Activated CD4-positive, alpha-beta T cell treated with anti-CD3 and anti-CD28 coated beads for 24 hours (primary cell): ENCODE measurements at regions not wholly inside any gene's neighbourhood (a gene's known extent, or its start where the extent isn't known, plus 50 kb on each side); places are given as distances from the start of the nearest gene placed in this dataset.
A peak's percentile ranks its signal among the peaks of the same experiment; 100 is the strongest.

Source experiments
- DNase-seq, 2 donors: peaks; one replicate each; pipeline ENCODE4 v3.0.0-alpha.2; 2020; ENCODE audit warnings: low read depth in 2 of 2

DNA sequence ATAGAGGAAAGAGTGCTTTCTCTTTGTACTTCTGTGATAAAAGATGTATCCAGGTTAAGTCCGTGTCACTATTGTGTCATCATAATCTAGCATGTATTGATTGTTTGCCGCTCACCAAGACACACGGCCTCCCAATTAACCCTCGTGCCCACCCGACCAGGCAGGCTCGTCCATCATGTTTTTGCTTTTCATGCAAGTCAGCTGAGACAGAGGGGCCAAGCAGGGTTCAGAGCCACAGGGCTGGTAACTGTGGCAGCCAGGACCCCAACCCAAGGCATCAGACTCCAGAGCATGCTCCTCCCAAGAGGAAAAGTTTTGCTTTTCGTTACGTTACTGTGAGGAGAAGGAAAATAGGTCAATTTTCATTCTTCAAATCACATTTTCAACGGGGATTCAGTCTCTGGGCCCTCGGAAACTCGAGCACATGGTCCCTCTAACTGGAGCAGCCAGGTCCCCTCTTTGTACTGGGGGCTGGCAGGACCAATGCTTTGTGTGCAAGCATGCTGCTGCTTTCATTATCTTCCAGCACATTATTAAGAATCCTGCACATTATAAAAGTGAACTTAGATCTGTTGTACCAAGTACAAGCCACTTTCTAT is 161.1 kb upstream of the TOPAZ1 start:
- no peak for DNase-seq

DNA sequence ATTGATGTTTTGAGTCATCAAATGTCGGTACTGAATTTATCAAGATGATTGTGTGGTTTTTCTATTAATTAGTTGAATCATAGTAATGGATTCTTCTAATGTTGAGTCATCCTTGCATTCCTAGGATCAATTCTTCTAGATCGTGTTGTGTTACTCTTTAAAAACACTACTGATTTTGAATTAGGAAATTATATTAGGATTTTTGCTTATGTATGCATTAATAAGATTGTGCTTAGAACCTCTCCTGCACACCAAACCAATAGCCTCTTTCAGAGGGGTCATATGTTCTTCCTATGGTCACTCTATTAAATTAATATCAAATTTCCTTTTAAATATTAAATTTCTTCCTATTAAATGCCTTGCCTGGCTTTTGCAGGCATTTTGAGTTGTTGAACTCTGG is 151.7 kb upstream of the TOPAZ1 start:
- no peak for DNase-seq

DNA sequence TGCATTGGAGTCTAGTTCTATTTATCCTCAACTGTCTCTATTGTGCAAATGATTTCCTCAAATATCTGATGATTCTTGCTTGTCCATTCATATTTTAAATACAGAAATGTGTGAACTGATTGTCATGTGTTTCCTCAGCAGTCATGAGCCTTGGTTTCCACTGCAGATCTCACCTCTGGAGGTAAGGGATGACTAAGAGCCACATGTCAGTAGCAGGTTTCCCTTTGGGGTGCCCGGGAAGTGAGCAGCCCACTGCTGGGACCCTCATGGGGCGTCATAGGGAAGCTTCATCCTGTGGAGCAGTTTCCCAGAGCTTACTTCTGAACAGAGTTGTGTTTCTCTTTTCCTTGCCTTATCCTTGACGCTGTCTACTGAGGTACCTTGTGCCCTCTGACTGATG is 149.2 kb upstream of the TOPAZ1 start:
- no peak for DNase-seq

DNA sequence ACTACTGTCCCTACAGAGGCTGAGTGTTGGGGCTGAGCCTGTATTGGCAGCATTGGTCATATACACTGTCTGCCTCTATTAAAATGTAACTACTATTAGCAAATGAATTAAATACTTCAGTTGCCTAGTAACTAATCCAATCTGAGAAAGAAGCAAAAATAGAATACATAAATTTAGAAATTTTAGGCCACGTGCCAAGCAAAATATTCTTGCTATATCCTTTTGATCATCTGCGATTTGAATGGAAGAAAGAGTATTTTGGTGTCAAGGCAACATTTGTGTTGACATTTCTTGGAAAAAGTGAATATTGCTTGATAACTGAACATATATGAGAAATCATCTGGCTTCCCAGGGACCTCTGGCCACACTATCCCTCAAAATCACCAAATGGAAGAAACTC is 148.2 kb upstream of the TOPAZ1 start:
- DNase-seq = no peak

DNA sequence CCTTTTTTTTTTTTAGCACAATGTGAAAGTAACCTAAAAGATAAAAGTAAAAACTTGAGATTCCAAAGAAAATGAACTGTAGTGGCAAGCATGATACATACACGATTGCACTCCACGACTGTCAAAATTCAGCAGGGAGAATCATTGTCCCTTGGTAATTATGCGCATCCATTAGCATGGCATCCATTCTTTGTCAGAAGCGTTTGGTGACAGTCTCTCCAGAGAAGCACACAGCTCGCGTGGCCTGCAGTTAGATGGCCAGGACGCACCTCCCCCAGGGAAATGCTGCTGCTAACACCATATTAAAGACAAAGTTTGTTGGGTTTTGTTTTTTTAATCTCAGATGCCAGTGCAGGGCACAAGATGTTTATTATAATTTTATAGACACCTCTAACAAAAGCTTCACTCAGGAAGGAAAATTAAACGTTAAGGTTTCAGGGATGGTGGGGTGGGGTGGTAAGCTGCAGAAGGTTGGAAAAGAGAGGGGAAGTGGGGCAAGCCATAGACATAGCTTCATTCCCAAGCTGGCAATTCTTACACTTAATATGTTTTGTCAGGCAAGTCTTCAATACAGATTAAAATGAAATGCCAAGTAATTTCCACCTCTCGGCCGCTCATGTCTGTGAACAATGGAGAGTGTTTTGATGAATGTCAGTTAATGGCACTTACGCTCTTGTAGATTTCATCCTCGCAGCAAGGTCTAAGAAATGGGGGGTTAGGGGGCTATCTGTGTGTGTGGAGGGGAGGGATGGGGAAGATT is 142.8 kb upstream of the TOPAZ1 start:
- no peak for DNase-seq

DNA sequence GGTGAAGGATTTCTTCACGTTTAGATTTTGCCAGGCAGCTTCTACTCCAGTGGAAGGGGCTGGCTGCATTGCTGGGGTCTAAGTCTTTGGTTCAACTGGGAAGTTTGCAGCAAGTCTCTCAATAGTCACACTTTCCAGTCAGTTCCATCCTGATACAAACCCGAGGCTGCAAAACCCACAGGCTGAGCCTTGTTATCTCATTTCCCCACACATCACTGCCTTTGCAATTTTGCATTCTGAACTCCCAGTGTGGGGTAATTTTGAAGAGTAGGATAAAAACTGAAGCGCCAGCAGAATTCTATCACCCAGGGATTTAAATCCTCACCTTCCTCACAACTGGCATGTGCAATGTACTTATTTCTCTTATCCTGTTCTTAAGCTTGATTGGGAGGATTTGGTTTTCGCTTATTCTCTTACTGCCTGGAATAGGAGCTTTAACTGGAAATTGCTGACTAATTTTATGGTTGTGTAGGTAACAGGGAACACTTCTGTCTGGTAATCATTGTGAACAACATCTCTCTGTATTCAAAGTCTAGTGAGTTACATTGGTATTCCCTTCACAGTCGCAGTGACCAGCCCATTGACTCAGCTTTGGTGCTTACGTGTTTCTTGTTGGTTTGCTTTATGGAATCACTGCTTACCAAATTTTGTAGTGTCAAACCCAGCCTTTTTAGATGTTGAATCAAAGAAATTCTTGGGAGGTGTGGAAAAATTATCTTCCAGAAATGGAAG is 142.0 kb upstream of the TOPAZ1 start:
- no peak for DNase-seq

DNA sequence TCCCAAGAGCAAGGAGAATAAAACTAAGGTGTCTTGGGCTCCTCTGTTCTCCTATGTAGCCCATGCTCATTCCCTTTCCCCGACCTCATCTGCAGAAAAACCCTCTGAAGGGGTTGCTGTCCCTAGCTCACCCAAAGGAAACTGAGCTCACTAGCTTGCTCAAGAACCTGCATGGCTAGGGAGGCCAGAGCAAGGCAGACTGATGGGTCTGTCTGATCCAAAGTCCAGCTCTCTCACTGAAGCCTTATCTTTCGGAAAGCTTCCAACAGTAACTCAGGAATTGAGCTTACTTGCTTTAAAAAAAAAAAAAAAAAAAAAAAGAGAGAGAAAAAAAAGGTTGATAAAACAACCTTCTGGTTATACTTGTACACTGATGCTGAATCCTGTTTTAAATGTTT is 141.4 kb upstream of the TOPAZ1 start:
- no peak for DNase-seq

DNA sequence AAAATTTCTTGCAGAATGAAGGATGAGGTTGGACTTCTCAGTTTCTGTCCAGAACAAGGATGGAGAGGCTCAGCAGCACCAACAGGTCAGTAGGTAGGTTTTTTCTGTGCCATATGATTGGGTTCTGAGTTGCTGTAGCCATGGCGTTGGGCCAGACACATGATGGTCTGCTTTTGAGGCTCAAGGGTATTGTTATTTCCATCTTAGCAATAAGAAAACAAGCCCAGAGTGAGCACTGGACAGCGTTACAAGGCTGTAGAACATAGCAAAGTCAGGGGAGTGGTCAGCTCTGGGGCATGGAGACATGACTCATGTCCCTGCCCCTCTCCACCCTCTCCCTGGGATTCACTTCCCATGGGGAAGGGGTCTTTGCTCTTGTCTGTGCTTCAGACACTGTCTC is 137.6 kb upstream of the TOPAZ1 start:
- no peak for DNase-seq

DNA sequence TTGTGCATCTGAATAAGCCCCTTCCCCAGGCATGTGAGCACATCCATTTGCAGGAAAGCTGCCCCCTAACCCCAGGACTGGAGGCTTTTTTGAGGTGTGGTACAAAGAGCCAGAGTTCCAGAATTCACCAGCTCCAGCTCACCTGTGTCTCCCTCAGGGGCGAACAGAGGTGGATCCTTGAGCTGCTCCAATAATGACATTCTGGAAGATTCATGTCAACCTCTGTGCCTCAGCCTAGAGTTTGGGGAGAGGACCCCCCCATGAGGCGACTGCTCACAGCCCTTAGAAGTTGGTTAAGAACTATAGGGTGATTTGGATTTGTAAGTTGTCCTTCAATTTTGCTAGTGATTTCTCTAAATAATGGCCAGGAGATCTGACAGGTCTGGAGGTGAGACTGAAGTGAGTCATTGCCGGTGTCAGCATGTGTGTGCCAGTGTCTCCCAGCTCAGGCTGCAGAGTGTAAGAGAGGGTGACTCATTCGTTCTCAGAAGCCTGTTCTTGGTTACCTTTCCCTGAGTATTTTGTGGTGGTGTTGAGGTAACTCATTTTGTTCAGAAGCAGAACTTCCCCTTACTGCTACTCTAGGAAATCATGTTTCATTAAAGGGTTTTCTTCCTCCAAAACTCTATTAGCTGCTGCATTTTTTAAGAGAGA is 136.9 kb upstream of the TOPAZ1 start:
- DNase-seq = peak; percentile 16 to 28

DNA sequence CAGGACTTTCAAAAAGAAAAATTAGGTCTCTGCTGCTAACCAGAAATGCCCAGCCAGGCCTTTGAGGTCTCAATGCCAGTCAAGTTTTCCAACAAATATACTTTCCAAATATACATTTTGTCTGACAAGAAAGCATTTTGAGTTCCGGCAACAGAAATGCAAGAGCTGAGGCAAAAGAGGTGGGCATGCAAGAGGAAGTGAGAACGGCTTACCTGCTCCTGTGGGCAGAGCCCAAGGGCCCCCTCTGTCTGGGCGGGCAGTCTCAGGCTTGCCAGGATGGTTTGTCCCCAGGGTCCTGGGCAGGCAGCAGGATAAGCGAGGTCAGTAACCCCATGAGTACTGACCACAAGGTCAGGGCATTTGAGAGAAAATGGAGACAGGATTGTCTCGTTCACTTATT is 136.1 kb upstream of the TOPAZ1 start:
- no peak for DNase-seq

DNA sequence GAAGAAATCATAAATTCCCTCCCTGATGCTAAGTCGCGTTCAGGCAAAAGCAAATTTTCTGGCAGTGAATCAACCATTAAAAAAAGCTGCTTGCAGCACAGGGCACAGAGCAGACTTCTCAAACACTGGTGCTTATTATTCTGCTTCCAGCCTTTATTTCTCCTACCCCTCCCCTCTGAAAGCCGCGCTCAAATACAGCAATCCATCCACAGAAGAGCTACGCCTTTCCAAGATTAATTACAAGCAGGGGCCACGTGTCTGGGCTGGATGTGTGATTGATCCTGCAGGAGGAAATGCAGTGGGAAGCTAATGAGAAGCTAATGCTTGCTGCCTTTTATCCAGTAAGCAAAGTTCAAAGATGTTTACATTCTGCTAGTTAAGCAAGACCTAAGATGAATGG is 134.9 kb upstream of the TOPAZ1 start:
- DNase-seq = no peak

DNA sequence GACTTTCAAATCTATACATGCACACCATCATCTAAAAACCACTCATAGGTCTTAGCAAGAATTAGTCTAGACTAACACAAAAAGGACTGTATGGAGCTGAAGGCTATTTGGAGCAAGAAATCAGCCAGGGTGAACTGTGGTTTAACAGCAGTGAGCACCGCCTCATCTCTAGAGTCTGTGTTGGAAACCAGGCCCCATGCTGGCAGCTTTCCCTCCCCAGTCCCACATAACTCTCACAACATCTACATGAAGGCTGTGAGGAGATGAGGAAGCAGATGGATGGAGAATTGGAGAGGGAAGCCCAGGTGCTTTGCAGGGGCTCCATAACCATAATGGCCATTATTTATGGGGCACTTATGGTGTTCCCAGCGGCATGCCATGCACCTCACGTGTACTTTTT is 133.2 kb upstream of the TOPAZ1 start:
- DNase-seq = no peak

DNA sequence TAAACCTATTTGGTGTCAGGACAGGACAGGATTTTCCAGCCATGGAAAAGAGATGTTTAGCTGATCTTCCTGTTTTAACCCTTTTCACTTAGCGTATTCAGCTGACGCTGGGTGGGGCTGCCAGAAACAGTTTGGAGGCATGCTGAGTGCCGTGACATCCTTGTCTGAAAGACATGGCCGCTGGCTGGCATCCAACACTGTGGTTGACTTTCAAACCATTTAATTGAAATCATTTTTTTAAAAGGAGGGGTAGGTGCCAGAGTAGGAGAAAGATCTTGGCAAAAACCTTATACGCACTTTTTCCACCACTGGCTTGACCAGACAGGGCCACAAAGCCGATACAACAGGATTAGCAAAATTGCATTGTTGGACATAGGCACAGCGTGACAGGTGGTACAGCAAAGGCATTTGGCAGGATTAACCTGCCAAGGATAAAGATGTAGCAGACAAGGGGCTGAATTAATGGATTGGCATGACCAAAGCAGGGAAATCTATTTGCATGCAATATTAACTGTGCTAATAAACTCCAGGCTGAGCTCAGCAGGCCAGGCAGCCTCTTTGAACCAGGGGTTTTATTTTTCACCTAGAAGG is 131.8 kb upstream of the TOPAZ1 start:
- no peak for DNase-seq

DNA sequence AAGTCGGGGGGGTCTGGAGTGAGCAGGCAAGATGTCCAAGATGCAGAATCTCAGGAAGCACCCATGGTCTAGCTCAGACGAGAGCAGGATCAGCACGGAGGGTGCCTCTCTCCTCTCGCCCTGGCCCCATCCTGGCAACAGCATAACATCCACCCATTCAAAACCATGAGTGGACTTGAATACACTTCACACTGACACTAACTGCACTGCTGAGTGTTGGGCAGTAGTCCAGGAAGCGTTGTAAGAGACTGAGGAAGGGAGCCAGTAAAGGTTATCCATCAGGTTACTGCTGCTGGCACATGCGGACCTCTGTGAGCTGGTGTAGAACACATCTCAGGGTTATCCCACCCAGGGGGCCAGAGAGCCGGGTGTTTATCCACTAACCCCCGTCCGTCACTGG is 131.0 kb upstream of the TOPAZ1 start:
- no peak for DNase-seq

DNA sequence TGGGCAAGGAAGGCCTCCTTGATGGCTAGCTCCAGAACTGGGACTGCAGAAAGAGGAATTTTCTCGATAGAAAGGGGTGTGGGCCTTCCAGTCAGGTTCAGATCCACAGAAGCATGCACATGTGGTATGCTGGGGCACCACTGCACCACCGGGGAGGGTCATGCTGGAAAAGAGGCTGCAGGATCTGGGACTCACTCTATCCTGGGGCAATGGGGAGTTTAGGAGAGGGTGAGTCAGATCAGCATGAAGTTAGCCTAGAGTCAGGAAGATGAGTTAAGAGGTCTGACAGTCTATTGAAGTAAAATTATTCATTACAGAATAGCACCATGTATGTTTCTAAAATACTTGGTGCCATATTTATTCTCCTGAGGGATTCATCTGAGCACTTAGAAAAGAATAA is 130.2 kb upstream of the TOPAZ1 start:
- no peak for DNase-seq

DNA sequence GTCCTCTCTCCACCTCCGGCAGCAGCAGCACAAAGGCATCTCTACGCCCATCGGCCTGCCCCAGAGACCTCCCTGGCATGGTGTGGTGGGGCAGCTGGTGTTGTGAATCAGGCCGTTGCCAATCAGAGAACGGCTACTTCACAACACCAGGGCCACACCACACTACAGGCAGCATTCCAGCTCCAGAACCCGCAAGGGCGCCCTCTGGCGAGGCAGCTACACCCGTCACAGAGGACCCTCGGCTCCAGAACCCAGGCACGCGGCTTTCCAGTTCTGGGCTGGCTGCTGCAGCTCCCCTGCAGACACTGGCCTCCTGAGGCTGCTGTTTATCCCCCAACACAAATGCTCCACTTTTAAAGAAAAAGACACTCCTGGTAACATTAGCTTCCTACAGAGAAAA is 127.5 kb upstream of the TOPAZ1 start:
- DNase-seq = peak; percentile 30 to 31

DNA sequence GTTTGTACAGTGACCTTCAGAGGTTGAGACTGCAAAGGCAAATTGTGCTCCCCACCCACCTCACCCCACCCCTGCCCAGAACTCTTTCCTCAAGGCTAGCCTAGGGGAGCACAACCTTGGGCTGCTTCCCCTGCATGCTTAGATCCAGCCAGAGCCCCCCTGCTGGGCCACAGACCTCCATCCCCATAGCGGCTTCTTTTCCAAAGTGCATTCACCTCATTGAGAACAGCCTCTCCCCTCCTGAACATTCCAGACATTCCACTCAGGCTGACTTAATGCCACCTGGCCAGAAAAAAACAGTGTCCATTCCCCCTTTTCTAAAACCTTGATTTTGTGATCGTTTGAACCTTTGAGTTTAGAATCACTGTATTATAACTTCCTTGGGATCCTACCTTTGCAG is 124.4 kb upstream of the TOPAZ1 start:
- DNase-seq = no peak

DNA sequence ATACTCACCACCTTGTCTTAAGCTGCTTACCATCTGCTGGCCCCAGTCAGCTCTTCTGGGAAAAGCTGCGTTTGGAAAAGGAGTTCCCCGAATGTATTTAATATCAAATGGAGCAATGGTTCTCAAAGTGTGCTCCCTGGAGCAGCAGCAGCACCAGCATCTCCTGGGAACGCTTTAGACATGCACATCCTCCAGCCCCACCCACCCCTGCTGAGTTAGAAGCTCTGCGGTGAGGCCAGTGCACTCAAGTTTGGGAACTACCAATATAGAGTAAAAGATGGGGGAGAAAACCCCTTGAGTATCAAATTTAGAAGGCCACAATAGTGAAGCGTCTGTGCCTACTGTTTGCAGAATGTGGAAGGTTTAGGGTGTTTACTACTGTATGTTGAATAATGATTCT is 124.0 kb upstream of the TOPAZ1 start:
- no peak for DNase-seq

DNA sequence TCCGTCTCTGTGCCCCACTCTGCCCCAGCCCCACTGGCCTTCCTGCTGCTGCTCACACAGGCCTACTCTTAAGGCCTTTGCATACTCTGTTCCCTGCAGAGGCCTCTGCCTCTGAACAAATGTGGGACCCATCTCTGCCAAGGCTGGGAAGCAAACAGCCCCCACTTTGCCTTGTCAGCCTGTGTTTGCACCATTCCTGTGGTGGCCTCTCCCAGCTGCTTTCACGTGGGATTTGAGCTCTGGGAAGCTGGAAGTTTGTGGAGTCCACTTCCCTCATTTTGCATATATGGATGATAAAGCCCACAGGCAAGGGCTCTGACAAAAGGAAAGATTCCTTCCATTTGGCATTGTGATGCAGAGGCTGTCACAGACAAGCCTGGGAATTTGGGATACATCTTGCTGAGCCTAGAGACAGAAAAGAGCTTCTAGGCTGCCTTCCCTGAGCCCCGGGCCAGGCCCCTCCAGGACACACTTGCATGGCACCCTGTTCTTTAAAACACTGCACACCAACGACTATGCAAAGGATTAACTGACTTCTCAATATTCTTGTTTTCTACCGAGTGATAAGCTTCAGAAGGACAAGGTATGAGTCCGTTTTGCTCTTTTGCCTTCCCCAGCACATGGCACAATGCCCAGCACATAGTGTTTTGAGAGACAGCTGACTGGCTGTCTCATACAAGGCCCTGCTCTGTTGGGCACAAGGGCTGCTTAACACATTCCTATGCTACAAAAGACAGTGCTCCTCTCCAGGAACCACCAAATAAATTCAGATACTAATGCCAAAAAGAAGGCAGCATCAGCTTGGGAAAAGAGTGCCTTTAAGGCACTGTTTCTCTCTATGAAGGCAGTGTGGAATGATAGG is 120.7 kb upstream of the TOPAZ1 start:
- no peak for DNase-seq

DNA sequence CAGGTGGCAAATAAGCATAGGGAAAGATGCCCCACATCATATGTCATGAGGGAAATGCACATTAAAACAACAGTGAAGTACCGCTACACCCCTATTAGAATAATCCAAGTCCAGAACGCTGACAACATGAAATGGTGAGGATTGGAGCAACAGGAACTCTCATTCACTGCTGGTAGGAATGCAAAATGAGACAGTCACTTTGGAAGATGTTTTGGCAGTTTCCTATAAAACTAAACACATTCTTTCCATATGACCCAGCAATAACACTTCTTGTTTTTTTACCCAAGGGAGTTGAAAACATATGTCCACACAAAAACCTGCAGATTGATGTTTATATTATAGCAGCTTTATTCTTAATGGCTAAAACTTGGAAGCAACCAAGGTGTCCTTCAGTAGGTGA is 116.4 kb upstream of the TOPAZ1 start:
- no peak for DNase-seq

DNA sequence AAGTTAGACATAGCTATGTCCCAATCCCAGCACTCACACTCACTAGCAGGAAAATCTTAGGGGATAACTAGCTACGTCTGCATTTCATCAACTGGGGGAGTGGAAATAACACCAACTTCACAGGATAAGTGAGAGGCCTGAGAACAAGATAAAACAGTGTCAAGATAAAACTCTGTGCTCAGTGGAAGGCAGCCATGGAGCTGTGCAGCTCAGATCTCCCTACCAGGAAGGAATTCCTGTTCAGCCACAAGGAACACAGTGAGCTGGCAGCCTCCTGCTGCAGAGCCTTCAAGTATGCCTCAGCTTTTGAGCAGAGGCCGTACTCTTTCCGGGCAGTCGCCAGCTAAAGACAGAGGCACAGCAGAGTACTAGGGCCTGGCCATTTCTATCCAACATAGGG is 115.8 kb upstream of the TOPAZ1 start:
- no peak for DNase-seq
